OCI-LY7 (cell line): ENCODE measurements at regions not wholly inside any gene's neighbourhood (a gene's known extent, or its start where the extent isn't known, plus 50 kb on each side); places are given as distances from the start of the nearest gene placed in this dataset.

ENCODE experiments used
- BruUV-seq: library from RNA; stranded (reverse); fragments of 400-500 nt; replicated peaks from 2 replicates; lab custom pipeline; 2021; lab: Mats Ljungman, UMichigan
- CTCF ChIA-PET: fragments of 300-600 bp; sonication (Branson Sonifier 250); formaldehyde crosslinking; loops from one replicate; lab custom pipeline; 2022; ENCODE audit warnings: antibody characterized with exemption; ENCODE audit not compliant: unreplicated experiment; lab: Charles Lee
- POLR2A ChIA-PET: fragments of 300-600 bp; sonication (Branson Sonifier 250); formaldehyde crosslinking; loops from one replicate; lab custom pipeline; 2022; ENCODE audit warnings: antibody characterized with exemption; lab: Charles Lee
- DNase-seq: peaks from one replicate; pipeline ENCODE4 v3.0.0-alpha.2; 2015; ENCODE audit warnings: low spot score
- H2AFZ ChIP-seq: fragments of 200-600 bp; sonication (generic), shearing (Covaris generic); 2 replicates; pipeline ENCODE4 v1.6.1; 2014; ENCODE audit warnings: mild to moderate bottlenecking, antibody characterized with exemption, low read length, moderate library complexity
- H3K27ac ChIP-seq: fragments of 200-600 bp; sonication (generic); 2 replicates; pipeline ENCODE4 v1.5.1; 2014; ENCODE audit warnings: mixed run types, low read depth, mild to moderate bottlenecking, moderate library complexity, low read length, inconsistent platforms; ENCODE audit not compliant: poor library complexity, severe bottlenecking
- H3K36me3 ChIP-seq: fragments of 200-600 bp; sonication (generic); 2 replicates; pipeline ENCODE4 v1.6.1; 2014; ENCODE audit warnings: mild to moderate bottlenecking, antibody characterized with exemption, low read length, moderate library complexity, mixed read lengths; ENCODE audit not compliant: insufficient read depth
- H3K4me1 ChIP-seq: fragments of 200-600 bp; sonication (generic); 2 replicates; pipeline ENCODE4 v1.5.1; 2014; ENCODE audit warnings: mild to moderate bottlenecking, low read length; ENCODE audit not compliant: insufficient read depth, poor library complexity, severe bottlenecking
- H3K4me2 ChIP-seq: fragments of 200-600 bp; sonication (generic); 2 replicates; pipeline ENCODE4 v1.6.1; 2014; ENCODE audit warnings: mild to moderate bottlenecking, low read length
- H3K4me3 ChIP-seq: fragments of 200-600 bp; sonication (generic); 2 replicates; pipeline ENCODE4 v1.5.1; 2014; ENCODE audit warnings: mild to moderate bottlenecking, low read depth, low read length; ENCODE audit not compliant: poor library complexity, severe bottlenecking
- H3K79me2 ChIP-seq: fragments of 200-600 bp; sonication (generic); 2 replicates; pipeline ENCODE4 v1.6.1; 2016; ENCODE audit warnings: low read depth, mild to moderate bottlenecking, low read length, moderate library complexity, mixed read lengths; ENCODE audit not compliant: insufficient read depth
- H3K9me2 ChIP-seq: fragments of 200-600 bp; sonication (generic); 2 replicates; pipeline ENCODE4 v1.6.1; 2016; ENCODE audit warnings: mild to moderate bottlenecking, low read length, mixed read lengths; ENCODE audit not compliant: insufficient read depth
- H3K9me3 ChIP-seq: fragments of 200-600 bp; sonication (generic); 2 replicates; pipeline ENCODE4 v1.6.1; 2014; ENCODE audit warnings: mild to moderate bottlenecking, mixed run types, low read length, mixed read lengths
- H4K20me1 ChIP-seq: fragments of 200-600 bp; sonication (generic); 2 replicates; pipeline ENCODE4 v1.6.1; 2014; ENCODE audit warnings: mild to moderate bottlenecking, antibody characterized with exemption, low read length, moderate library complexity, mixed read lengths; ENCODE audit not compliant: insufficient read depth
- EZH2phosphoT487 ChIP-seq: fragments of 200-600 bp; sonication (generic); IDR thresholded peaks from 2 replicates; pipeline ENCODE4 v1.6.1; 2018; ENCODE audit warnings: low read depth, borderline replicate concordance, mild to moderate bottlenecking, mixed run types, antibody characterized with exemption, low read length, moderate library complexity, mixed read lengths
- intact Hi-C: fragments of 100-400 bp; cut with micrococcal nuclease; formaldehyde crosslinking; loops from one replicate; pipeline ENCODE4 v1.10.0; 2022; ENCODE audit not compliant: unreplicated experiment
- TF ChIP-seq, protein P1 (sequence below): fragments of 200-600 bp; sonication (generic); conservative IDR thresholded peaks from 2 replicates; pipeline ENCODE4 v1.5.1; 2014; ENCODE audit warnings: mild to moderate bottlenecking, antibody characterized with exemption, low read length, moderate library complexity, mixed read lengths

DNA sequence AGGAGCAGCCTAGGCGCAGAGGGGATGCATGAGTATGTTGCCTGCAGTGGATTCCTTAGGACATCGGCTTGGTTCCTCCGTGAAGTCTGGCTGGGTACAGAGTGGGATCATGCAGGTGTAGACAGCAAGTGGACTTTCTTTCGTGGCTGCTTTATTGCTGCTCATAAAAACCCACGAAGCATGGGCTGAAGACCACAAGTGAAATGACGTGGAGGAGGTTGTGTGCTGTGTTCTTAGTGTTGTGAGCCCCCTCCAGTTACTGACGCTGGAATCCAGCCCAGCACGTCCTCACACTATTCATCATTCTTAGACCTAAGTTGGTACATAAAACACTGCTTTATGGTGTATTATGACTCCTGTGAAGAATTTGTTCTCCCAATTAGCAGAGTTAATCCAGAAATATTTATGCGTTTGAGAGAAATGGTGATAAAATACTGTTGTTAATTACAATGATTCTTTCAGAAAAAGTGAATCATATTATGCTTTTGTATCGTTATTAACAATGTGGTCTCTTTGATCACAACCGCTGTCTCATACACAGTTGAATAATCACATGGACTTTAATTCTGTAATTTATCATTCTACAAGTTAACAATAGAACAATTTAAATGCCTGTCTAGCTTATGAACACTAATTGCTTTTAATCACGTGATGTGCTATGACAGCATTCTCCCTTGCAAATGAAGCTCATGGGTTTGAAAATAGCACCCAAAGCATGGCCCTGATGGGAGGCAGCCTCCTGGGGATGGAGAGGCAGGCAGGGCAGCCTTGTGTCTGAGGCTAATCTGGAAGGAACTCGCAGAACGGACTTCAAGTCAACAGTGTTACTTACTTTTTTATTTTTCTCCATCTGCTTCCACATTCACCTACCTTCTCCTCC, 233.9 kb upstream of the SYNDIG1 start:
- H3K4me2 ChIP-seq: no peak overlapping the region
- H3K79me2 ChIP-seq: no peaks in the 10 kb centered on the region
- no peak overlapping the region for H3K4me3 ChIP-seq
- H3K27ac ChIP-seq: no peak overlapping the region
- ChIA-PET POLR2A (no interaction called here), CTCF (no interaction called here)
- TF ChIP-seq EZH2phosphoT487: no peak
- TF ChIP-seq, protein P1, sequence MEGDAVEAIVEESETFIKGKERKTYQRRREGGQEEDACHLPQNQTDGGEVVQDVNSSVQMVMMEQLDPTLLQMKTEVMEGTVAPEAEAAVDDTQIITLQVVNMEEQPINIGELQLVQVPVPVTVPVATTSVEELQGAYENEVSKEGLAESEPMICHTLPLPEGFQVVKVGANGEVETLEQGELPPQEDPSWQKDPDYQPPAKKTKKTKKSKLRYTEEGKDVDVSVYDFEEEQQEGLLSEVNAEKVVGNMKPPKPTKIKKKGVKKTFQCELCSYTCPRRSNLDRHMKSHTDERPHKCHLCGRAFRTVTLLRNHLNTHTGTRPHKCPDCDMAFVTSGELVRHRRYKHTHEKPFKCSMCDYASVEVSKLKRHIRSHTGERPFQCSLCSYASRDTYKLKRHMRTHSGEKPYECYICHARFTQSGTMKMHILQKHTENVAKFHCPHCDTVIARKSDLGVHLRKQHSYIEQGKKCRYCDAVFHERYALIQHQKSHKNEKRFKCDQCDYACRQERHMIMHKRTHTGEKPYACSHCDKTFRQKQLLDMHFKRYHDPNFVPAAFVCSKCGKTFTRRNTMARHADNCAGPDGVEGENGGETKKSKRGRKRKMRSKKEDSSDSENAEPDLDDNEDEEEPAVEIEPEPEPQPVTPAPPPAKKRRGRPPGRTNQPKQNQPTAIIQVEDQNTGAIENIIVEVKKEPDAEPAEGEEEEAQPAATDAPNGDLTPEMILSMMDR: no peak
- H3K9me2 ChIP-seq: no peaks in the 10 kb centered on the region
- intact Hi-C loops: no loop called here
- H4K20me1 ChIP-seq: no peaks in the 10 kb centered on the region
- H3K36me3 ChIP-seq: no peaks in the 10 kb centered on the region
- no TSS peak for BruUV-seq
- no peaks in the 10 kb centered on the region for H3K4me1 ChIP-seq
- H3K9me3 ChIP-seq: no peaks in the 10 kb centered on the region
- no peak overlapping the region for H2AFZ ChIP-seq
- no peak for DNase-seq

DNA sequence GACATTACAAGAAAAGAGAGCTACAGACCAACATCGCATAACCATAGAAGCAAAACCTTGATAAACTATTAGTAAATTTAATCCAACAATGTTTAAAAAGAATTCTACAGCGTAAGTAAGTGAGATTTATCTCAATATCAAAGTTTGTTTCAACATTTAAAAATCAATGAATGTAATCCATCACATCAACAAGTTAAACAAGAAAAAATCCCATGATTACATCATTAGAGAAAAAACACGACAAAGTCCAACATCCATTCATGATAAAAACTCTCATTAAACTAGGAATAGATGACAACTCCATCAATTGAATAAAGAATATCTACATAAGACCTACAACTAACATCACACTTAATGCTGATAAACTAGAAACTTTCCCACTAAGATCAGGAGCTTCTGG, 239.0 kb upstream of the GGTLC1 start:
- Histone ChIP-seq H3K4me3 (no peak overlapping the region), H3K9me2 (no peaks in the 10 kb centered on the region), H3K27ac (no peak overlapping the region), H2AFZ (no peak overlapping the region), H3K4me2 (no peak overlapping the region), H4K20me1 (no peaks in the 10 kb centered on the region), H3K9me3 (no peaks in the 10 kb centered on the region), H3K4me1 (no peaks in the 10 kb centered on the region), H3K36me3 (no peaks in the 10 kb centered on the region), H3K79me2 (no peaks in the 10 kb centered on the region)
- intact Hi-C loops: no loop called here
- CTCF ChIA-PET: no interaction called here
- no peak for DNase-seq
- POLR2A ChIA-PET: no interaction called here
- TF ChIP-seq EZH2phosphoT487: no peak
- TF ChIP-seq, protein P1: no peak
- no TSS peak for BruUV-seq

DNA sequence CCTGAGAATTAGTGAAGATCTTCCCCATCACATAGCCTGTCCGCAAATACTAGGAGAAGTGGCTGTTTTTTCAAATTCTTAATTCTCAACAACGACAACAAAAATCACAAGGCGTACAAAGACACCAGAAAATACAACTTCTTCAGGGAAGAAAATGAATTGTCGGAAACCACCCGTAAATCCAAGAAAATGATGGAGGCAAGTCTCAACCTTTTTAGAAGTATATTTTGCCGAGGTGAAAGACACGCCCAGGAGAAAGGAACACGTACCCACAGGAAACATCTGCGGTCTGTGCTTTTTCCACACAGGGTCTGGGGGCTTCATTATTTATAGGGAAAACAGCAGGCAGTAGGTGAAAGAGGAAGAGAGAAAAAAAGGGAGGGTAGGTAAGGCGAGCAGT, 223.9 kb upstream of the GGTLC1 start:
- no TSS peak for BruUV-seq
- Histone ChIP-seq H3K4me3 (no peak overlapping the region), H3K4me1 (no peaks in the 10 kb centered on the region), H3K4me2 (no peak overlapping the region), H2AFZ (no peak overlapping the region), H4K20me1 (no peaks in the 10 kb centered on the region), H3K9me3 (no peaks in the 10 kb centered on the region), H3K79me2 (no peaks in the 10 kb centered on the region), H3K9me2 (no peaks in the 10 kb centered on the region), H3K27ac (no peak overlapping the region), H3K36me3 (no peaks in the 10 kb centered on the region)
- TF ChIP-seq, protein P1: no peak
- no peak for TF ChIP-seq EZH2phosphoT487
- DNase-seq: no peak
- intact Hi-C loops: no loop called here
- ChIA-PET CTCF (no interaction called here), POLR2A (no interaction called here)
